Suprapubic skin (tissue), 3 donors: ENCODE measurements at regions not wholly inside any gene's neighbourhood (a gene's known extent, or its start where the extent isn't known, plus 50 kb on each side); places are given as distances from the start of the nearest gene placed in this dataset.

ENCODE experiments used
- CTCF ChIP-seq, 2 donors: fragments of 200-600 bp in 1 of 2; fragments of 450-650 bp in 1 of 2; sonication (generic) in 1 of 2; IDR thresholded peaks; one replicate each; pipeline ENCODE4 v1.5.1; 2016 to 2019; ENCODE audit warnings: antibody characterized with exemption in 2 of 2, mild to moderate bottlenecking in 1 of 2, moderate library complexity in 1 of 2
- POLR2AphosphoS5 ChIP-seq, 3 donors: sonication (generic); formaldehyde crosslinking; IDR thresholded peaks; one replicate each; pipeline ENCODE4 v1.6.1; 2017; ENCODE audit warnings: antibody characterized with exemption in 3 of 3

DNA sequence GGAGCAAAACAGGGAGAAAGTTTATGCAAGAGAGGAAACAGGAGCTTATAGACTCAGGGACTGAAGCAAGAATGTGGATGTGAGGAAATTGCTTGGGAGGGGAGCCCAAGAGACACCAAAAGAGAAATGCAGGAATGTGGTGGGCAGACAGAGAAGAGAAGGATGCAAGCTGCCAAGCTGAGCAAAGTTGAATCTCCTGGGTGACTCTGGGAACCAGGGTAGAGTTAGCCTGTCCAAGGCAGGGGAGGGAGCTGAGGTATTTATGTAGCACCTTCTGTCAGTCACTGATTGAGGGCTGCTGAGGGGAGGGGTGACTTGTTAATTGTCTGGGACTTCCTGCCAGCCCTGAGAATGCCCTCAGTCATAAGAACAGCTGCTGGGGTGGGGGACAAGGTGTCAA, 464.3 kb downstream of the NBAS start:
- TF ChIP-seq POLR2AphosphoS5 (IDR thresholded peaks at IDR 0.05) = no peak
- no peak for TF ChIP-seq CTCF (IDR thresholded peaks at IDR 0.05)
